ENCODE measurements at regions not wholly inside any gene's neighbourhood (a gene's known extent, or its start where the extent isn't known, plus 50 kb on each side); places are given as distances from the start of the nearest gene placed in this dataset.

DNA sequence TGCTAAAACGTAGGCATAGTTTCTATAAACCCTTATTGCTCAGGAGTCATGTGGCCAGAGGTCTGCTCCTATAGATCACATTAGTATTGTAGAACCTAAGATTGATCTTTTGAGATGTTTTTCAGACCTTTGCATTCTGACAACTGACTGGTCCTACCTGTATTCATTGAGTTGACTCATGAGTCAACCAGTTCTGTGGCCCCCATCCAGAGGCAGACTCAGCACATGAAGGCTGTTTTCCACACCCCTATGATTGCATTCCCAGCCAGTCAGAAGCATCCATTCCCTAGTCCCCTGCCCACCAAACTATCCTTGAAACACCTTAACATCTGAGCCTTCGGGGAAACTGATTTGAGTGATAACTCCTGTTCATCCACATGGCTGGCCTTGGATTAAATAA, 451.7 kb downstream of the SIPA1L2 start:
- Histone ChIP-seq H2BK5ac (ENCODE audit: low read depth, low read length, poor library complexity, severe bottlenecking) (no peak overlapping the region), H2BK120ac (ENCODE audit: low read depth, low read length) (no peak overlapping the region), H4K91ac (ENCODE audit: insufficient read depth, low read depth, low read length) (no peak overlapping the region), H3K36me3 (ENCODE audit: control insufficient read depth, insufficient read depth, low read length) (no peaks in the 10 kb centered on the region), H2BK15ac (ENCODE audit: low read depth, low read length) (no peak overlapping the region), H3K27me3 (ENCODE audit: control insufficient read depth, insufficient read depth, low read length) (peaks cover 7% of the 10 kb centered on the region; the same call in 1 of the 2 replicates), H2AK5ac (ENCODE audit: low read depth, low read length) (no peak overlapping the region), H4K8ac (ENCODE audit: low read depth in 2 of 2, low read length in 2 of 2) (no peak overlapping the region), H3K79me1 (ENCODE audit: low read depth in 1 of 2, low read length in 2 of 2) (no peaks in the 10 kb centered on the region), H3K9me3 (ENCODE audit: control insufficient read depth, insufficient read depth, low read length) (no peaks in the 10 kb centered on the region), H3K4me1 (ENCODE audit: control insufficient read depth, insufficient read depth, low read length) (no peaks in the 10 kb centered on the region; the same call in 1 of the 2 replicates), H3K9me1 (ENCODE audit: insufficient read depth, low read length) (no peaks in the 10 kb centered on the region; the same call in 1 of the 2 replicates), H3K4me3 (ENCODE audit: insufficient read depth, low read depth, low read length) (no peak overlapping the region), H2AK9ac (replicated peaks; ENCODE audit: low read depth, low read length, poor library complexity) (no peak overlapping the region), H4K20me1 (ENCODE audit: insufficient read depth, low read length) (no peaks in the 10 kb centered on the region), H3K23ac (ENCODE audit: low read depth, low read length) (no peak overlapping the region), H2AFZ (replicated peaks; ENCODE audit: low read length, poor library complexity) (no peak overlapping the region), H4K5ac (ENCODE audit: low read depth, low read length) (no peak overlapping the region), H3K27ac (ENCODE audit: insufficient read depth, low read length) (no peak overlapping the region), H3K18ac (ENCODE audit: low read depth, low read length) (no peak overlapping the region), H3K14ac (replicated peaks; ENCODE audit: low read depth, low read length) (no peak overlapping the region), H3K56ac (ENCODE audit: extremely low read depth, insufficient read depth, low read length) (no peak overlapping the region), H3K9ac (ENCODE audit: low read depth, low read length) (no peak overlapping the region), H3K4me2 (ENCODE audit: low read depth, low read length) (no peak overlapping the region), H2BK20ac (ENCODE audit: low read depth, low read length) (no peak overlapping the region), H3K4ac (ENCODE audit: low read depth, low read length) (no peak overlapping the region)
- no peak for DNase-seq
- no TSS peak for BruUV-seq (replicated peaks)
- dilution Hi-C loops (cut with HindIII; ENCODE audit: low sequenced_read_pairs, unreplicated experiment) (no loop called here), intact Hi-C loops (cut with micrococcal nuclease) (no loop called here), in situ Hi-C loops (cut with MboI; ENCODE audit: low sequenced_read_pairs) (no loop called here)
- CTCF ChIA-PET: no interaction called here
- 71% methylated on average over 1 of the region's 2 CpGs; no CpG with 5 or more reads in 1 of the 2 experiments for WGBS, 2 experiments (ENCODE audit: extremely low coverage in 2 of 2, insufficient read length in 1 of 2)
- POLR2A ChIA-PET (ENCODE audit: unreplicated experiment): no interaction called here
- ATAC-seq (ENCODE audit: low read depth): no peak
- no peak for TF ChIP-seq FOS (IDR thresholded peaks at IDR 0.05; ENCODE audit: low read depth, low read length)
- no peak for TF ChIP-seq POLR2A (IDR thresholded peaks at IDR 0.05; ENCODE audit: low read depth, low read length)
- TF ChIP-seq CHD1 (IDR thresholded peaks at IDR 0.05; ENCODE audit: low read depth, low read length): no peak
- no peak for TF ChIP-seq MAZ (IDR thresholded peaks at IDR 0.05; ENCODE audit: borderline replicate concordance, low read depth, low read length)
- TF ChIP-seq RAD21 (IDR thresholded peaks at IDR 0.05; ENCODE audit: low read length): no peak
- TF ChIP-seq, protein P1, sequence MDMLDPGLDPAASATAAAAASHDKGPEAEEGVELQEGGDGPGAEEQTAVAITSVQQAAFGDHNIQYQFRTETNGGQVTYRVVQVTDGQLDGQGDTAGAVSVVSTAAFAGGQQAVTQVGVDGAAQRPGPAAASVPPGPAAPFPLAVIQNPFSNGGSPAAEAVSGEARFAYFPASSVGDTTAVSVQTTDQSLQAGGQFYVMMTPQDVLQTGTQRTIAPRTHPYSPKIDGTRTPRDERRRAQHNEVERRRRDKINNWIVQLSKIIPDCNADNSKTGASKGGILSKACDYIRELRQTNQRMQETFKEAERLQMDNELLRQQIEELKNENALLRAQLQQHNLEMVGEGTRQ (IDR thresholded peaks at IDR 0.05; ENCODE audit: low read depth, low read length): no peak
- no peak for TF ChIP-seq MAFK (IDR thresholded peaks at IDR 0.05; ENCODE audit: low read depth, low read length)
- TF ChIP-seq RCOR1 (IDR thresholded peaks at IDR 0.05; ENCODE audit: insufficient replicate concordance, low read length): no peak
- no peak for TF ChIP-seq CEBPB (IDR thresholded peaks at IDR 0.05; ENCODE audit: low read depth, low read length)

All from IMR-90 (cell line).